Endothelial cell of hepatic sinusoid (primary cell): ENCODE measurements at regions not wholly inside any gene's neighbourhood (a gene's known extent, or its start where the extent isn't known, plus 50 kb on each side); places are given as distances from the start of the nearest gene placed in this dataset.

Experiments used
- in situ Hi-C: cut with HindIII; loops from 2 replicates; pipeline ENCODE4 v1.10.0; 2017; ENCODE audit warnings: low sequenced_read_pairs

- in situ Hi-C loops = no loop called here
Observed at GRCh38 chr9:11275158-11275695, 662.4 kb upstream of the PTPRD start.

- in situ Hi-C loops = no loop called here
Observed at GRCh38 chr9:11312966-11313365, 700.2 kb upstream of the PTPRD start.

GRCh38 chr9:11318946-11319345 is 706.1 kb upstream of the PTPRD start:
- in situ Hi-C loops = no loop called here

- in situ Hi-C loops = no loop called here
Observed at GRCh38 chr9:11319538-11319937, 706.7 kb upstream of the PTPRD start.

- in situ Hi-C loops = no loop called here
Observed at GRCh38 chr9:11320989-11321388, 708.2 kb upstream of the PTPRD start.

- in situ Hi-C loops = no loop called here
Observed at GRCh38 chr9:11323457-11323856, 710.7 kb upstream of the PTPRD start.

GRCh38 chr9:11326231-11326630 is 713.4 kb upstream of the PTPRD start:
- in situ Hi-C loops = no loop called here

- in situ Hi-C loops = no loop called here
Observed at GRCh38 chr9:11328326-11328725, 715.5 kb upstream of the PTPRD start.

GRCh38 chr9:11335011-11335410 is 722.2 kb upstream of the PTPRD start:
- in situ Hi-C loops = no loop called here

- in situ Hi-C loops = no loop called here
Observed at GRCh38 chr9:11338130-11338529, 725.3 kb upstream of the PTPRD start.

- in situ Hi-C loops = no loop called here
Observed at GRCh38 chr9:11340654-11341053, 727.9 kb upstream of the PTPRD start.

GRCh38 chr9:11347437-11347836 is 734.6 kb upstream of the PTPRD start:
- in situ Hi-C loops = no loop called here

- in situ Hi-C loops = no loop called here
Observed at GRCh38 chr9:11348366-11348765, 735.6 kb upstream of the PTPRD start.

GRCh38 chr9:11349187-11349586 is 736.4 kb upstream of the PTPRD start:
- in situ Hi-C loops = no loop called here

- in situ Hi-C loops = no loop called here
Observed at GRCh38 chr9:11352612-11353011, 739.8 kb upstream of the PTPRD start.

- in situ Hi-C loops = no loop called here
Observed at GRCh38 chr9:11356067-11356466, 743.3 kb upstream of the PTPRD start.

GRCh38 chr9:11366585-11367129 is 753.9 kb upstream of the PTPRD start:
- in situ Hi-C loops = no loop called here

GRCh38 chr9:11374926-11375325 is 762.1 kb upstream of the PTPRD start:
- in situ Hi-C loops = no loop called here

- in situ Hi-C loops = no loop called here
Observed at GRCh38 chr9:11402621-11403020, 789.8 kb upstream of the PTPRD start.

GRCh38 chr9:11414241-11414640 is 801.4 kb upstream of the PTPRD start:
- in situ Hi-C loops = no loop called here

GRCh38 chr9:11417782-11418181 is 805.0 kb upstream of the PTPRD start:
- in situ Hi-C loops = no loop called here

GRCh38 chr9:11431490-11431889 is 818.7 kb upstream of the PTPRD start:
- in situ Hi-C loops = no loop called here

GRCh38 chr9:11432361-11432760 is 819.6 kb upstream of the PTPRD start:
- in situ Hi-C loops = no loop called here
